Aorta (tissue), 5 donors: ENCODE measurements at regions not wholly inside any gene's neighbourhood (a gene's known extent, or its start where the extent isn't known, plus 50 kb on each side); places are given as distances from the start of the nearest gene placed in this dataset.
A peak's percentile ranks its signal among the peaks of the same experiment; 100 is the strongest.

ENCODE experiments used
- ATAC-seq: fragments of 200-7000 bp; cut with Tn5 transposase; one replicate; pipeline ENCODE4 v1.9.1; 2022; ENCODE audit warnings: moderate library complexity; ENCODE audit not compliant: low FRiP score
- DNase-seq, 2 donors: peaks; one replicate each; pipeline ENCODE4 v3.0.0-alpha.2; 2020
- H3K27ac ChIP-seq, 2 donors: one replicate each; pipeline ENCODE4 v1.5.1; 2013; ENCODE audit warnings: low read length in 2 of 2, mild to moderate bottlenecking in 2 of 2, moderate library complexity in 2 of 2, control low read depth in 1 of 2, inconsistent platforms in 1 of 2, low read depth in 1 of 2
- H3K27me3 ChIP-seq, 2 donors: one replicate each; pipeline ENCODE4 v1.6.1; 2013; ENCODE audit warnings: control low read depth in 1 of 2, low read length in 1 of 2, mild to moderate bottlenecking in 1 of 2, moderate library complexity in 1 of 2; ENCODE audit not compliant: insufficient read depth in 2 of 2, control insufficient read depth in 1 of 2
- H3K36me3 ChIP-seq, 2 donors: one replicate each; pipeline ENCODE4 v1.6.1; 2013; ENCODE audit warnings: control low read depth in 1 of 2, low read length in 1 of 2, mild to moderate bottlenecking in 1 of 2; ENCODE audit not compliant: insufficient read depth in 2 of 2, control insufficient read depth in 1 of 2
- H3K4me1 ChIP-seq, 2 donors: one replicate each; pipeline ENCODE4 v1.6.1; 2013; ENCODE audit warnings: low read length in 2 of 2, control low read depth in 1 of 2, mild to moderate bottlenecking in 1 of 2, moderate library complexity in 1 of 2; ENCODE audit not compliant: insufficient read depth in 2 of 2, control insufficient read depth in 1 of 2
- H3K4me3 ChIP-seq, 2 donors: one replicate each; pipeline ENCODE4 v1.5.1; 2013; ENCODE audit warnings: low read length in 2 of 2, control low read depth in 1 of 2, mild to moderate bottlenecking in 1 of 2
- H3K9me3 ChIP-seq: one replicate; pipeline ENCODE4 v1.6.1; 2013; ENCODE audit warnings: mild to moderate bottlenecking, low read length; ENCODE audit not compliant: control insufficient read depth
- WGBS, 2 donors: extraction: QIAGEN DNeasy Blood & Tissue Kit; methylation state at CpG; one replicate each; pipeline ENCODE4 v1.1.7; 2013; 5-methylcytosine and 5-hydroxymethylcytosine counted together
- intact Hi-C, 2 donors: fragments of 100-400 bp; cut with DNase I; formaldehyde crosslinking; loops; one replicate each; pipeline versions ENCODE4 v1.14.2 to v1.15.0; 2022
- donor health status: healthy with polysubstance abuse.
- donor health status: Bipolar disorder and iron deficiency.
- donor health status: DM: no; HTN: no; CAD: no.
- donor health status: DM: no; HTN: no; CAD: no.
- donor health status: DM: yes; HTN: yes; CAD: no.

DNA sequence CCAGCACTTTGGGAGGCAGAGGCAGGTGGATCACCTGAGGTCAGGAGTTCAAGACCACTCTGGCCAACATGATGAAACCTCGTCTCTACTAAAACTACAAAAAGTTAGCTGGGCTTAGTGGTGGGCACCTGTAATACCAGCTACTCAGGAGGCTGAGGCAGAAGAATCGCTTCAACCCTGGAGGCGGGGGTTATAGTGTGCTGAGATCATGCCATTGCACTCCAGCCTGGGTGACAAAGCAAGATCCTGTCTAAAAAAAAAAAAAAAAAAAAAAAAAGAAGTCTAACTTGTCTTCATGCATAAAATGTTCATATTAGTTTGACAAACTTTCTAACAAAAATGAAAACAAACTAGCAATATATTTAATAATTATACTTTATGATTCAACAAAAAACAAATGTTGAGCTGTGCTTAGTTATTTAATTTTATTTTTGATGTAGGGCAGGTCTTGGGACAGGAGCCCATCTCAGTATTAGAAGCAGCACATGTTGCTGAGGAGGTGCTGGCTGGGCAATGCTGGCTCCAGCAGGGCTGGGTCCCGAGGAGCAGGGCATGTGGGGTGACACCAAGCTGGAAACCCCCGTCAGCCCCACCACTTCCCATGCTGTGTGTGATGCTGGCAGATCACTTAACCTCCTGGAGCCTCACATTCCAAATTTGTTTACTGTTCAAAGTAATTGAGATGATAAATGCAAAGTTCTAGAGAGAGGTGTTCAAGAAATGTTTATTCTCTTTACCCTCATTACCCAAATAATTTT lies 335.3 kb upstream of the KLF6 start:
- ATAC-seq (no peak), DNase-seq (peak in 1 of 2 donors; percentile 87)
- H3K36me3 ChIP-seq, result no peaks in the 10 kb centered on the region
- no peak overlapping the region for H3K27ac ChIP-seq
- H3K27me3 ChIP-seq, result no peaks in the 10 kb centered on the region
- 71 to 88% methylated on average over 5 of the region's 5 CpGs for WGBS, 2 donors
- peaks cover 3% of the 10 kb centered on the region for H3K9me3 ChIP-seq
- H3K4me1 ChIP-seq, result no peaks in the 10 kb centered on the region
- H3K4me3 ChIP-seq, result no peak overlapping the region
- intact Hi-C loops, result no loop called here

DNA sequence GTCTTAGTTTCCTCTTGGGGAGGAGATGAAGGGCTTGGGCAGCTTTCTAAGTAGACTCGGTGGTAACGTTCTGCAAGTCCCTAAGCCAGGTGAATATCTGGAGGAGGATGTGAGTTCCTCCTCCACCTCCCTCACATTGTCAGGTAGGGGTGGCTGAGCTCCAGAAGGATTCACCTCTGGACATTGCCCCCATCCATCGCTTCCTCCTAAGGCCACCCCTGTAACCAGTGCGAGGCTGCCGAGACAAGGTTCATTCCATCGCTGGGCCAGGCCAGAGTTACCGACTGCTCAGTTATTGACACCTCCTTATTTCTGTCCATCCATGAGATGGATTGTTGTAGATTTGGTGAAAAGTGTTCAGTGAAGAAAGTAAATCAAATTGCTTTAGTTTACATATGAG lies 334.1 kb upstream of the KLF6 start:
- Histone ChIP-seq H3K9me3 (peaks cover 1% of the 10 kb centered on the region), H3K4me3 (no peak overlapping the region), H3K27me3 (no peaks in the 10 kb centered on the region), H3K27ac (no peak overlapping the region), H3K4me1 (no peaks in the 10 kb centered on the region), H3K36me3 (no peaks in the 10 kb centered on the region)
- 83 to 89% methylated on average over 7 of the region's 7 CpGs for WGBS, 2 donors
- DNase-seq, result no peak
- intact Hi-C loops, result no loop called here
- ATAC-seq, result no peak

DNA sequence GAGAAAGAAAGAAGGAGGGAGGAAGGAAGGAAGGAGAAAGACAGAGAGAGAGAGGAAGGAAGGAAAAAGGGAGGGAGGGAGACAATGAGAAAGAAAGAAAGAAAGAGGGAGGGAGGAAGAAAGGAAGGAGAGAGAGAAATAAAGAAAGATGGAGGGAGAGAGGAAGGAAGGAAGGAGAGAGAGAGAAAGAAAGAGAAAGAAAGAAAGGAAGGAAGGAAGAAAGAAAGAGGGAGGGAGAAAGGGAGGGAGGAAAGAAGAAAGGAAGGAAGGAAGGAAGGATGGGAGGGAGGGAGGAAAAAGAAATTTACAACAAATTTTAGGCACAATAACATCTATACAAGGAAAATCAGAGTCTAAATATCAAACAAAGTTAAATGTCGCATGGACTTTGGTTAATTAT lies 332.6 kb upstream of the KLF6 start:
- whole genome bisulfite sequencing, 2 donors, result 99 to 100% methylated on average over 1 of the region's 1 CpG
- H3K36me3 ChIP-seq, result no peaks in the 10 kb centered on the region
- H3K4me3 ChIP-seq, result no peak overlapping the region
- no peaks in the 10 kb centered on the region for H3K4me1 ChIP-seq
- no peak for ATAC-seq
- peaks cover 1% of the 10 kb centered on the region for H3K9me3 ChIP-seq
- DNase-seq, result no peak
- intact Hi-C loops, result no loop called here
- H3K27ac ChIP-seq, result no peak overlapping the region
- no peaks in the 10 kb centered on the region for H3K27me3 ChIP-seq

DNA sequence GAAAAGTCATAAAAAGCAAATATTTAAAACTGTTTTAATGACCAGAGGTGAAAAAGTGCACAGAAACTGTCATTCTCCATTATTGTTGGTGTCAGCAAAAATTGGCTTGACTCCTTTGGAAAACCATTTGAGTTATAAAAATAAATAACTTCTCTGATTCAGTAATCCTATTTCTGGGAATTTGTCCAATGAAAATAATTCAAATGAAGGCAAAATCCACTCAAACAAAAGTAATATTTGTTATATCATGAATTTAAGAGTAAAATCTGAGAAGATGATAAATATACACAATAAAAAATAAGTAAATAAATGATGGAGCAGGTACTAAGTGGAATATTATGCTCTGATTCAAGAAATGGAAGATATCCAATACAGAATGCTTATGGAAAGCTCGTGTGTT lies 326.6 kb upstream of the KLF6 start:
- Histone ChIP-seq H3K9me3 (no peaks in the 10 kb centered on the region), H3K27ac (no peak overlapping the region), H3K27me3 (no peaks in the 10 kb centered on the region), H3K4me1 (no peaks in the 10 kb centered on the region), H3K36me3 (no peaks in the 10 kb centered on the region), H3K4me3 (no peak overlapping the region)
- no peak for ATAC-seq
- 3 to 6% methylated on average over 1 of the region's 1 CpG for WGBS, 2 donors
- intact Hi-C loops, result no loop called here
- DNase-seq, result no peak

DNA sequence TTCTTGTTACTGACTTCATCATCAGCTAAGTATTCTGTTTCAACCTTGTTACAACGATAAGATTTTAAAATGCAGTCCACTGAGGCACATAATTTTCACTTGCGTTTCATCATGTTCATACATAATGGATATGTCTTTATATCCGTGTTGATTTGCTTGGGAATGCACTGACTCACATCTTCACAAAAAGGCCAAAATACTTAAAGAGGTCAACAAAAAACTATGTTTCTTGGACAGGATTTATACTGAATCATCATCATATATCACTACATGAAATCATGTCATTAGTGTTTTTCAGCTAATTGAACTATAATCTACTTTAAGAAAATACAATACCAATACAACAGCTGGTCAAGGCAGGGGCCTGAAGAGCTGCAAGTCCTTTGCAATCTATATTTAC lies 324.5 kb upstream of the KLF6 start:
- H3K27ac ChIP-seq, result no peak overlapping the region
- 63 to 80% methylated on average over 3 of the region's 3 CpGs for WGBS, 2 donors
- intact Hi-C loops, result no loop called here

DNA sequence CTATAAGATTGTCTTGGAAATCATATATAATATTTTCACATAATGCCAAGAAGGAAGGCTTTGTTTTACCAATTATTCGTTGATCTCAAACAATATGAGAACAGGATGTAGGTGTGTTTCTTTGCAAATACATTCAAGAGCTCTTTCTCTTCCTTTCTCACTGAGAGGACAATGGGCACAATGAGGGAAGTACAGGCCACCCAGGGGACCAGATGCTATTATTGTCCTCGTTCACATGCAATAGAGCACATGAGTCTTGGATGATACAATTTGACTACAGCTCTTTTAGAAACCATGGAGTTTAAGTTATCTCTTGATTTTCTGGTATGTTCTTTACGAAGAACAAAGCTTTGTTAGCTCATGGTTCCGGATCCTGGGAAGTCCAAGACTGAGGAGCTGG lies 323.7 kb upstream of the KLF6 start:
- Histone ChIP-seq H3K9me3 (no peaks in the 10 kb centered on the region), H3K4me1 (no peaks in the 10 kb centered on the region), H3K27ac (no peak overlapping the region), H3K27me3 (no peaks in the 10 kb centered on the region), H3K36me3 (no peaks in the 10 kb centered on the region), H3K4me3 (no peak overlapping the region)
- WGBS, 2 donors, result 95% methylated on average over 4 of the region's 4 CpGs
- ATAC-seq, result no peak
- no peak for DNase-seq
- intact Hi-C loops, result no loop called here

More for the DNA sequence above, 324.5 kb upstream of the KLF6 start:
- H3K4me1 ChIP-seq, result no peaks in the 10 kb centered on the region
- no peak for ATAC-seq
- H3K4me3 ChIP-seq, result no peak overlapping the region
- no peaks in the 10 kb centered on the region for H3K36me3 ChIP-seq
- no peaks in the 10 kb centered on the region for H3K27me3 ChIP-seq
- no peaks in the 10 kb centered on the region for H3K9me3 ChIP-seq
- DNase-seq, result no peak

DNA sequence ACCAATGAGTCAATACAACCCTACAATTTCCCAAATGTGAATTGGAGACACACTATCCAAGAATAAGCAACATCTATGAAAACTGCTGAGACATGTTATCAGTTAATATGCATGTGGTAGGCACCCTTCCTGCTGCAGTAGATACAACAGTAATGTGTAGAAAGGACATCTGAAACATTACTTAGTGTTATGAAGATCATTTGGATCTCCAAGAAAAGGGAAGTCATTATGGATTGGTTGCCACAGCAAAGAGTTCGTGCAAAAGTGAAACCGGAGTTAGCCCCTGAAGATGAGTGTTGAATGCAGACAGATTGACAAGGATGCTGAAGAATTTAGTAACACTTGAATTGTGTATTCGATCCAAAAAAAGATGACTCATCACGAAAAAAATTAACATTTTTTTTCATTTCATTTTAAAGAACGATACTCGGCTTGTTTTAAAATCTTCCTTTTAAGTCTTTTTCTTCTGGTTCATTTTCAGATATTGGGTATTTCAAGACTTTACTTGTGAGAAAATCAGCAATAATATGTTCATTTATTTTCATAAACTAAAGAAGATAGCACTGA lies 322.4 kb upstream of the KLF6 start:
- Histone ChIP-seq H3K4me3 (no peak overlapping the region), H3K36me3 (no peaks in the 10 kb centered on the region), H3K27me3 (no peaks in the 10 kb centered on the region), H3K4me1 (no peaks in the 10 kb centered on the region), H3K27ac (no peak overlapping the region), H3K9me3 (no peaks in the 10 kb centered on the region)
- ATAC-seq, result no peak
- intact Hi-C loops, result no loop called here
- no peak for DNase-seq
- WGBS, 2 donors, result 92 to 93% methylated on average over 6 of the region's 6 CpGs

DNA sequence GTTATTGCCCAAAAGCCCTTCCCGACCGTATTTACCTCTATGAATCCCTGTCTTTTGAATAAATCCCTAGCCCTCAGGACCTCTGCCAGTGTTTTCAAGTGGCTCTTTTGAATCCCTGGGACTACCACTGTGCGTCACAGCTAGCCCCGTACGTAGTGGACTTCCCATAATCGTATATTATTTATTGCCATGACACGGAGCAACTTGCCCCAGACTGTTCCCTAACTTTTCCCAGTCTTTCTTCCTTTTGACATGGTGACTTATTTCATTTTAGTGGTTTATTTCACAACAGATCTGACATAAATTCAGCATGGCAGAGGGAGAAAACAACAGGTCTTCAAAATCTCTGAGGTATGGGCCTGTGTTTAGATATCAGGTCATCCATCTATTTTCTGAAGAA lies 318.6 kb upstream of the KLF6 start:
- H3K4me1 ChIP-seq, result no peaks in the 10 kb centered on the region
- no peaks in the 10 kb centered on the region for H3K27me3 ChIP-seq
- ATAC-seq (no peak), DNase-seq (no peak)
- no peaks in the 10 kb centered on the region for H3K36me3 ChIP-seq
- 68 to 81% methylated on average over 7 of the region's 7 CpGs for WGBS, 2 donors
- H3K27ac ChIP-seq, result no peak overlapping the region
- intact Hi-C loops, result no loop called here
- no peak overlapping the region for H3K4me3 ChIP-seq
- H3K9me3 ChIP-seq, result no peaks in the 10 kb centered on the region

DNA sequence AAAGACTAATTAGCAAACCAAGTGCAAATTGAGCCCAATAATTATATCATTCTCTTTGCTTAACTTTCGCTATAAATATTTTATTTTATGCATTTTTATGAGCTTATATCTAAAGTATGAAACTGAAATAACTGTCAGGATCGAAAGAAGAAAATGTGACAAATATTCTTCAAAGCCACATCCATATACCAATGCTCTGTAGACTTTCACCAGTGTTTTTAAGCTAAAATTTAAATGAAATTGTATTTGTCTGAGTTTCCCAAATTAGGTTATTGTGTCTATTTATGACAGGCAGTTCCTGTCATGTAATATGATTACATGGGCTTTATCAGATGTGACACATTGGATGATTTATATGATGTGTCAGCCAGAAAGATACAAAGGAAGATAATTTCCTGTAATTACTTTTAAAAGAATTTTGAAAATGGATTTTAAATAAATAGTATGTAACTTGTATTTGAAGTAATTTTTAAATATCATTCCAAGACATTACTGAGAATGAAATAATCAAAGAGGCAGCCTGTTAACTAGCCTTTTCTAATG lies 317.9 kb upstream of the KLF6 start:
- no peak overlapping the region for H3K27ac ChIP-seq
- no peak for ATAC-seq
- DNase-seq, result no peak
- no peaks in the 10 kb centered on the region for H3K9me3 ChIP-seq
- 95 to 98% methylated on average over 2 of the region's 2 CpGs for WGBS, 2 donors
- no peak overlapping the region for H3K4me3 ChIP-seq
- intact Hi-C loops, result no loop called here
- H3K4me1 ChIP-seq, result no peaks in the 10 kb centered on the region
- no peaks in the 10 kb centered on the region for H3K27me3 ChIP-seq
- no peaks in the 10 kb centered on the region for H3K36me3 ChIP-seq
